HG02870 (cell line): ENCODE measurements at regions not wholly inside any gene's neighbourhood (a gene's known extent, or its start where the extent isn't known, plus 50 kb on each side); places are given as distances from the start of the nearest gene placed in this dataset.

Experiments used
- ATAC-seq: cut with Tn5 transposase; IDR thresholded peaks from one replicate; pipeline ENCODE4 v1.9.1; 2021; ENCODE audit warnings: mild to moderate bottlenecking, moderate library complexity; ENCODE audit not compliant: unreplicated experiment

- no peak for ATAC-seq
These were observed 312.6 kb upstream of the LMCD1 start for GRCh38 chr3:8189051-8189450.

- no peak for ATAC-seq
These were observed 310.2 kb upstream of the LMCD1 start for GRCh38 chr3:8191406-8191805.

- ATAC-seq = no peak
These were observed 304.2 kb upstream of the LMCD1 start for GRCh38 chr3:8197384-8197783.

- ATAC-seq = no peak
These were observed 303.0 kb upstream of the LMCD1 start for GRCh38 chr3:8198605-8199004.

- ATAC-seq = no peak
These were observed 300.6 kb upstream of the LMCD1 start for GRCh38 chr3:8200996-8201395.

- no peak for ATAC-seq
These were observed 299.7 kb upstream of the LMCD1 start for GRCh38 chr3:8201886-8202285.

- no peak for ATAC-seq
These were observed 297.3 kb upstream of the LMCD1 start for GRCh38 chr3:8204331-8204730.

- no peak for ATAC-seq
These were observed 296.6 kb upstream of the LMCD1 start for GRCh38 chr3:8204853-8205650.

GRCh38 chr3:8205881-8206280, 295.7 kb upstream of the LMCD1 start:
- no peak for ATAC-seq

GRCh38 chr3:8206971-8207617, 294.5 kb upstream of the LMCD1 start:
- ATAC-seq = no peak

- no peak for ATAC-seq
These were observed 290.7 kb upstream of the LMCD1 start for GRCh38 chr3:8210882-8211341.

- ATAC-seq = no peak
These were observed 288.8 kb upstream of the LMCD1 start for GRCh38 chr3:8212794-8213193.

GRCh38 chr3:8213286-8213685, 288.3 kb upstream of the LMCD1 start:
- ATAC-seq = no peak

- no peak for ATAC-seq
These were observed 285.8 kb upstream of the LMCD1 start for GRCh38 chr3:8215821-8216220.

GRCh38 chr3:8218353-8218940, 283.2 kb upstream of the LMCD1 start:
- ATAC-seq = no peak

- no peak for ATAC-seq
These were observed 281.3 kb upstream of the LMCD1 start for GRCh38 chr3:8220291-8220690.

- no peak for ATAC-seq
These were observed 277.9 kb upstream of the LMCD1 start for GRCh38 chr3:8223766-8224165.

- ATAC-seq = no peak
These were observed 276.7 kb upstream of the LMCD1 start for GRCh38 chr3:8224941-8225340.

GRCh38 chr3:8233938-8234337, 267.7 kb upstream of the LMCD1 start:
- no peak for ATAC-seq

GRCh38 chr3:8236264-8236663, 265.4 kb upstream of the LMCD1 start:
- ATAC-seq = no peak

- ATAC-seq = no peak
These were observed 263.7 kb upstream of the LMCD1 start for GRCh38 chr3:8237893-8238292.

- ATAC-seq = no peak
These were observed 263.2 kb upstream of the LMCD1 start for GRCh38 chr3:8238432-8238831.
